PC-3 (cell line): ENCODE measurements at regions not wholly inside any gene's neighbourhood (a gene's known extent, or its start where the extent isn't known, plus 50 kb on each side); places are given as distances from the start of the nearest gene placed in this dataset.

Experiments used
- ATAC-seq: fragments of 200-7000 bp; cut with Tn5 transposase; 2 replicates; pipeline ENCODE4 v1.9.1; 2020; ENCODE audit warnings: mild to moderate bottlenecking, moderate library complexity
- BruUV-seq: library from RNA; stranded (reverse); fragments of 400-500 nt; replicated peaks from 2 replicates; lab custom pipeline; 2021; lab: Mats Ljungman, UMichigan
- CTCF ChIA-PET: fragments of 300-600 bp; sonication (Branson Sonifier 250); formaldehyde crosslinking; loops from one replicate; lab custom pipeline; 2022; ENCODE audit warnings: antibody characterized with exemption; lab: Charles Lee
- POLR2A ChIA-PET: fragments of 300-600 bp; sonication (Branson Sonifier 250); formaldehyde crosslinking; loops from one replicate; lab custom pipeline; 2022; ENCODE audit warnings: antibody characterized with exemption; ENCODE audit not compliant: unreplicated experiment; lab: Charles Lee
- DNase-seq: peaks from one replicate; pipeline ENCODE4 v3.0.0-alpha.2; 2015
- H2AFZ ChIP-seq: fragments of 300-600 bp; sonication (generic); 2 replicates; pipeline ENCODE4 v1.6.0; 2016; ENCODE audit warnings: antibody characterized with exemption, low read length
- H3F3A ChIP-seq: fragments of 300-600 bp; sonication (generic); one replicate; pipeline ENCODE4 v1.6.0; 2017; ENCODE audit warnings: antibody characterized with exemption, low read length, control low read depth, mild to moderate bottlenecking; ENCODE audit not compliant: unreplicated experiment
- H3K27ac ChIP-seq: fragments of 300-600 bp; sonication (generic); 2 replicates; pipeline ENCODE4 v1.5.1; 2016; ENCODE audit warnings: mild to moderate bottlenecking, low read length
- H3K27me3 ChIP-seq: fragments of 300-600 bp; sonication (generic); 2 replicates; pipeline ENCODE4 v1.6.1; 2016; ENCODE audit warnings: low read length, mixed read lengths
- H3K36me3 ChIP-seq: fragments of 300-600 bp; sonication (generic); 2 replicates; pipeline ENCODE4 v1.6.1; 2016; ENCODE audit warnings: low read depth, mixed run types, low read length, mixed read lengths
- H3K4me1 ChIP-seq: fragments of 300-600 bp; sonication (generic); 2 replicates; pipeline ENCODE4 v1.5.1; 2016; ENCODE audit warnings: low read length; ENCODE audit not compliant: insufficient read depth
- H3K4me2 ChIP-seq: fragments of 300-600 bp; sonication (generic); 2 replicates; pipeline ENCODE4 v1.6.0; 2016; ENCODE audit warnings: low read length
- H3K4me3 ChIP-seq: fragments of 300-600 bp; sonication (generic); 2 replicates; pipeline ENCODE4 v1.5.1; 2016; ENCODE audit warnings: mild to moderate bottlenecking, low read length, mixed read lengths
- H3K79me2 ChIP-seq: fragments of 300-600 bp; sonication (generic); 2 replicates; pipeline ENCODE4 v1.6.1; 2017; ENCODE audit warnings: low read length, mixed read lengths
- H3K9ac ChIP-seq: fragments of 300-600 bp; sonication (generic); 2 replicates; pipeline ENCODE4 v1.6.0; 2016; ENCODE audit warnings: mild to moderate bottlenecking, low read length
- H3K9me2 ChIP-seq: fragments of 300-600 bp; sonication (generic); replicated peaks from 2 replicates; pipeline ENCODE4 v1.6.1; 2016; ENCODE audit warnings: mixed run types, low read length, mixed read lengths
- H3K9me3 ChIP-seq: fragments of 300-600 bp; sonication (generic); 2 replicates; pipeline ENCODE4 v1.6.1; 2016; ENCODE audit warnings: low read length, mixed read lengths
- H4K20me1 ChIP-seq: fragments of 300-600 bp; sonication (generic); 2 replicates; pipeline ENCODE4 v1.6.1; 2016; ENCODE audit warnings: low read length, mixed read lengths
- CTCF ChIP-seq: fragments of 300-600 bp; sonication (generic); conservative IDR thresholded peaks from 2 replicates; pipeline ENCODE4 v1.5.1; 2017; ENCODE audit warnings: antibody characterized with exemption, low read depth, mild to moderate bottlenecking, low read length
- EZH2 ChIP-seq: fragments of 300-600 bp; sonication (generic); IDR thresholded peaks from one replicate; pipeline ENCODE4 v1.6.1; 2017; ENCODE audit warnings: antibody characterized with exemption, mild to moderate bottlenecking, low read length; ENCODE audit not compliant: unreplicated experiment
- EZH2phosphoT487 ChIP-seq: fragments of 300-600 bp; sonication (generic); IDR thresholded peaks from 2 replicates; pipeline ENCODE4 v1.6.1; 2018; ENCODE audit warnings: mild to moderate bottlenecking, antibody characterized with exemption, low read length, borderline replicate concordance
- intact Hi-C: fragments of 100-400 bp; cut with micrococcal nuclease; formaldehyde crosslinking; loops from 2 replicates; pipeline ENCODE4 v1.9.0; 2023

GRCh38 chr13:39967199-39967959 is 311.9 kb downstream of the COG6 start:
- Histone ChIP-seq H3K4me1 (no peaks in the 10 kb centered on the region), H3K4me2 (no peak overlapping the region), H3K9me3 (no peaks in the 10 kb centered on the region), H3K4me3 (no peak overlapping the region), H4K20me1 (no peaks in the 10 kb centered on the region), H3K9me2 (no peaks in the 10 kb centered on the region), H3K9ac (no peak overlapping the region), H3K79me2 (no peaks in the 10 kb centered on the region), H3F3A (no peaks in the 10 kb centered on the region), H3K36me3 (no peaks in the 10 kb centered on the region), H3K27me3 (no peaks in the 10 kb centered on the region), H3K27ac (no peak overlapping the region), H2AFZ (no peak overlapping the region)
- ChIA-PET CTCF (interaction anchor here (0.6 kb wide), 1 partner anchor 715 kb away, joined by 3 read pairs; no protein-coding TSS in a partner anchor), POLR2A (no interaction called here)
- DNase-seq (peak; percentile 18), ATAC-seq (no peak)
- intact Hi-C loops: no loop called here
- TF ChIP-seq EZH2phosphoT487 (no peak), CTCF (no peak), EZH2 (no peak)
- no TSS peak for BruUV-seq

- no peak for ATAC-seq
- DNase-seq: peak; percentile 37
Observed at GRCh38 chr13:39968646-39969475, 313.4 kb downstream of the COG6 start.

More at GRCh38 chr13:39968646-39969475, 313.4 kb downstream of the COG6 start:
- Histone ChIP-seq H3K36me3 (no peaks in the 10 kb centered on the region), H3K9ac (no peak overlapping the region), H2AFZ (no peak overlapping the region), H3K27me3 (peaks cover 5% of the 10 kb centered on the region; the same call in 1 of the 2 replicates), H3K4me3 (no peak overlapping the region), H3K4me1 (no peaks in the 10 kb centered on the region), H4K20me1 (no peaks in the 10 kb centered on the region), H3K9me2 (no peaks in the 10 kb centered on the region), H3K27ac (no peak overlapping the region), H3K79me2 (no peaks in the 10 kb centered on the region), H3F3A (no peaks in the 10 kb centered on the region), H3K4me2 (no peak overlapping the region), H3K9me3 (no peaks in the 10 kb centered on the region)
- ChIA-PET POLR2A (no interaction called here), CTCF (no interaction called here)
- intact Hi-C loops: no loop called here
- BruUV-seq: no TSS peak
- TF ChIP-seq CTCF (no peak), EZH2 (no peak), EZH2phosphoT487 (no peak)
